WTC11 (cell line): ENCODE measurements at regions not wholly inside any gene's neighbourhood (a gene's known extent, or its start where the extent isn't known, plus 50 kb on each side); places are given as distances from the start of the nearest gene placed in this dataset.

Experiments used
- ZNF281 ChIP-seq: sonication (generic); formaldehyde crosslinking; IDR thresholded peaks from 2 replicates; pipeline ENCODE4 v1.8.0; 2023; ENCODE audit warnings: mild to moderate bottlenecking, missing genetic modification reagents
- TF ChIP-seq, protein P1 (sequence below): fragments of 200-600 bp; IDR thresholded peaks from 2 replicates; pipeline ENCODE4 v1.8.0; 2022; ENCODE audit warnings: antibody characterized with exemption
- TF ChIP-seq, protein P2 (sequence below): sonication (generic); formaldehyde crosslinking; IDR thresholded peaks from 2 replicates; pipeline ENCODE4 v1.8.1; 2023; ENCODE audit warnings: mild to moderate bottlenecking, missing genetic modification reagents, borderline replicate concordance
- TF ChIP-seq, protein P3 (sequence below): sonication (generic); formaldehyde crosslinking; IDR thresholded peaks from 2 replicates; pipeline ENCODE4 v1.8.0; 2022; ENCODE audit warnings: mild to moderate bottlenecking, missing genetic modification reagents

- no peak for TF ChIP-seq ZNF281 (CRISPR knock-in tag)
- TF ChIP-seq, protein P1, sequence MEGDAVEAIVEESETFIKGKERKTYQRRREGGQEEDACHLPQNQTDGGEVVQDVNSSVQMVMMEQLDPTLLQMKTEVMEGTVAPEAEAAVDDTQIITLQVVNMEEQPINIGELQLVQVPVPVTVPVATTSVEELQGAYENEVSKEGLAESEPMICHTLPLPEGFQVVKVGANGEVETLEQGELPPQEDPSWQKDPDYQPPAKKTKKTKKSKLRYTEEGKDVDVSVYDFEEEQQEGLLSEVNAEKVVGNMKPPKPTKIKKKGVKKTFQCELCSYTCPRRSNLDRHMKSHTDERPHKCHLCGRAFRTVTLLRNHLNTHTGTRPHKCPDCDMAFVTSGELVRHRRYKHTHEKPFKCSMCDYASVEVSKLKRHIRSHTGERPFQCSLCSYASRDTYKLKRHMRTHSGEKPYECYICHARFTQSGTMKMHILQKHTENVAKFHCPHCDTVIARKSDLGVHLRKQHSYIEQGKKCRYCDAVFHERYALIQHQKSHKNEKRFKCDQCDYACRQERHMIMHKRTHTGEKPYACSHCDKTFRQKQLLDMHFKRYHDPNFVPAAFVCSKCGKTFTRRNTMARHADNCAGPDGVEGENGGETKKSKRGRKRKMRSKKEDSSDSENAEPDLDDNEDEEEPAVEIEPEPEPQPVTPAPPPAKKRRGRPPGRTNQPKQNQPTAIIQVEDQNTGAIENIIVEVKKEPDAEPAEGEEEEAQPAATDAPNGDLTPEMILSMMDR: no peak
- TF ChIP-seq, protein P2, sequence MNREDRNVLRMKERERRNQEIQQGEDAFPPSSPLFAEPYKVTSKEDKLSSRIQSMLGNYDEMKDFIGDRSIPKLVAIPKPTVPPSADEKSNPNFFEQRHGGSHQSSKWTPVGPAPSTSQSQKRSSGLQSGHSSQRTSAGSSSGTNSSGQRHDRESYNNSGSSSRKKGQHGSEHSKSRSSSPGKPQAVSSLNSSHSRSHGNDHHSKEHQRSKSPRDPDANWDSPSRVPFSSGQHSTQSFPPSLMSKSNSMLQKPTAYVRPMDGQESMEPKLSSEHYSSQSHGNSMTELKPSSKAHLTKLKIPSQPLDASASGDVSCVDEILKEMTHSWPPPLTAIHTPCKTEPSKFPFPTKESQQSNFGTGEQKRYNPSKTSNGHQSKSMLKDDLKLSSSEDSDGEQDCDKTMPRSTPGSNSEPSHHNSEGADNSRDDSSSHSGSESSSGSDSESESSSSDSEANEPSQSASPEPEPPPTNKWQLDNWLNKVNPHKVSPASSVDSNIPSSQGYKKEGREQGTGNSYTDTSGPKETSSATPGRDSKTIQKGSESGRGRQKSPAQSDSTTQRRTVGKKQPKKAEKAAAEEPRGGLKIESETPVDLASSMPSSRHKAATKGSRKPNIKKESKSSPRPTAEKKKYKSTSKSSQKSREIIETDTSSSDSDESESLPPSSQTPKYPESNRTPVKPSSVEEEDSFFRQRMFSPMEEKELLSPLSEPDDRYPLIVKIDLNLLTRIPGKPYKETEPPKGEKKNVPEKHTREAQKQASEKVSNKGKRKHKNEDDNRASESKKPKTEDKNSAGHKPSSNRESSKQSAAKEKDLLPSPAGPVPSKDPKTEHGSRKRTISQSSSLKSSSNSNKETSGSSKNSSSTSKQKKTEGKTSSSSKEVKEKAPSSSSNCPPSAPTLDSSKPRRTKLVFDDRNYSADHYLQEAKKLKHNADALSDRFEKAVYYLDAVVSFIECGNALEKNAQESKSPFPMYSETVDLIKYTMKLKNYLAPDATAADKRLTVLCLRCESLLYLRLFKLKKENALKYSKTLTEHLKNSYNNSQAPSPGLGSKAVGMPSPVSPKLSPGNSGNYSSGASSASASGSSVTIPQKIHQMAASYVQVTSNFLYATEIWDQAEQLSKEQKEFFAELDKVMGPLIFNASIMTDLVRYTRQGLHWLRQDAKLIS (CRISPR knock-in tag): no peak
- TF ChIP-seq, protein P3, sequence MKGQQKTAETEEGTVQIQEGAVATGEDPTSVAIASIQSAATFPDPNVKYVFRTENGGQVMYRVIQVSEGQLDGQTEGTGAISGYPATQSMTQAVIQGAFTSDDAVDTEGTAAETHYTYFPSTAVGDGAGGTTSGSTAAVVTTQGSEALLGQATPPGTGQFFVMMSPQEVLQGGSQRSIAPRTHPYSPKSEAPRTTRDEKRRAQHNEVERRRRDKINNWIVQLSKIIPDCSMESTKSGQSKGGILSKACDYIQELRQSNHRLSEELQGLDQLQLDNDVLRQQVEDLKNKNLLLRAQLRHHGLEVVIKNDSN (CRISPR knock-in tag): no peak
Observed at GRCh38 chr7:148484486-148484885, 106.1 kb upstream of the C7orf33 start.
